H1 (cell line): ENCODE measurements at regions not wholly inside any gene's neighbourhood (a gene's known extent, or its start where the extent isn't known, plus 50 kb on each side); places are given as distances from the start of the nearest gene placed in this dataset.

Source experiments
- CTCF ChIA-PET: fragments of 300-600 bp; sonication (Branson Sonifier 250); formaldehyde crosslinking; loops from one replicate; lab custom pipeline; 2021; ENCODE audit not compliant: partially characterized antibody; lab: Charles Lee
- POLR2A ChIA-PET: fragments of 300-600 bp; sonication (Branson Sonifier 250); formaldehyde crosslinking; loops from one replicate; lab custom pipeline; 2021; ENCODE audit warnings: inconsistent platforms; ENCODE audit not compliant: partially characterized antibody; lab: Charles Lee
- DNase-seq, 2 experiments: peaks; one replicate each; pipeline versions ENCODE4 v3.0.0 to v3.0.0-alpha.2; 2010 to 2022; ENCODE audit warnings: low spot score in 2 of 2, low read depth in 1 of 2, mixed read lengths in 1 of 2
- FAIRE-seq: peaks from 2 replicates; lab custom pipeline; 2011; peaks lifted over from hg19 to GRCh38; lab: Jason Lieb, UNC
- H2AFZ ChIP-seq: 2 replicates; pipeline ENCODE4 v1.8.1; 2012; ENCODE audit warnings: low read length, inconsistent platforms
- H2AK5ac ChIP-seq: 2 replicates; pipeline ENCODE4 v1.6.1; 2013; ENCODE audit warnings: low read depth, low read length
- H2BK120ac ChIP-seq: replicated peaks from 2 replicates; pipeline ENCODE3; 2013; ENCODE audit warnings: low read depth, low read length, inconsistent platforms
- H2BK12ac ChIP-seq: 2 replicates; pipeline ENCODE4 v1.6.1; 2013; ENCODE audit warnings: low read depth, low read length
- H2BK15ac ChIP-seq: 2 replicates; pipeline ENCODE4 v1.6.1; 2013; ENCODE audit warnings: low read length
- H2BK20ac ChIP-seq: 2 replicates; pipeline ENCODE4 v1.6.1; 2013; ENCODE audit warnings: low read length
- H2BK5ac ChIP-seq: 2 replicates; pipeline ENCODE4 v1.6.1; 2013; ENCODE audit warnings: low read depth, low read length
- H3K14ac ChIP-seq: 2 replicates; pipeline ENCODE4 v1.6.1; 2013; ENCODE audit warnings: inconsistent platforms; ENCODE audit not compliant: insufficient read length
- H3K18ac ChIP-seq: 2 replicates; pipeline ENCODE4 v1.6.1; 2013; ENCODE audit warnings: low read length; ENCODE audit errors: extremely low read depth
- H3K23ac ChIP-seq: 2 replicates; pipeline ENCODE4 v1.6.1; 2013; ENCODE audit warnings: inconsistent platforms; ENCODE audit not compliant: insufficient read length
- H3K23me2 ChIP-seq: 2 replicates; pipeline ENCODE4 v1.6.1; 2013; ENCODE audit warnings: low read depth, low read length
- H3K27ac ChIP-seq: 2 replicates; pipeline ENCODE4 v1.6.1; 2011; ENCODE audit warnings: low read depth, low read length, inconsistent platforms
- H3K27me3 ChIP-seq, 4 experiments: replicated peaks in 1 of 4; 1 replicate in 1 of 4; 2 replicates in 3 of 4; pipeline versions ENCODE4 v1.6.1 to v1.8.1; 2011 to 2013; ENCODE audit warnings: low read length in 3 of 4, mild to moderate bottlenecking in 3 of 4, inconsistent platforms in 2 of 4, mixed read lengths in 2 of 4, moderate library complexity in 1 of 4; ENCODE audit not compliant: control insufficient read depth in 3 of 4, insufficient read depth in 3 of 4; ENCODE audit errors: extremely low read depth in 1 of 4
- H3K36me3 ChIP-seq, 4 experiments: 2 replicates each; pipeline versions ENCODE4 v1.6.1 to v1.8.1; 2011 to 2013; ENCODE audit warnings: mild to moderate bottlenecking in 4 of 4, low read length in 3 of 4, moderate library complexity in 2 of 4, control low read depth in 1 of 4, inconsistent platforms in 1 of 4; ENCODE audit not compliant: insufficient read depth in 4 of 4, control insufficient read depth in 2 of 4
- H3K4ac ChIP-seq: replicated peaks from 2 replicates; pipeline ENCODE3; 2013; ENCODE audit warnings: low read length, low read depth, mixed read lengths, inconsistent platforms; ENCODE audit not compliant: insufficient read length
- H3K4me1 ChIP-seq, 4 experiments: replicated peaks in 1 of 4; 1 replicate in 1 of 4; 2 replicates in 3 of 4; pipeline versions ENCODE4 v1.6.1 to v1.8.1; 2011 to 2013; ENCODE audit warnings: low read length in 3 of 4, inconsistent platforms in 2 of 4, mixed read lengths in 1 of 4; ENCODE audit not compliant: insufficient read depth in 4 of 4, control insufficient read depth in 3 of 4
- H3K4me2 ChIP-seq, 2 experiments: 2 replicates each; pipeline versions ENCODE4 v1.6.1 to v1.8.1; 2011 to 2013; ENCODE audit warnings: low read depth in 2 of 2, low read length in 2 of 2, control low read depth in 1 of 2, inconsistent platforms in 1 of 2, mild to moderate bottlenecking in 1 of 2; ENCODE audit not compliant: insufficient read depth in 1 of 2
- H3K4me3 ChIP-seq, 4 experiments: fragments of 200-600, 300-600 bp in 1 of 4; sonication (generic), shearing (Covaris generic), sonication (Bioruptor Twin) in 1 of 4; 2 replicates each; pipeline versions ENCODE4 v1.5.1 to v1.8.1; 2011 to 2016; ENCODE audit warnings: low read length in 4 of 4, low read depth in 3 of 4, control low read depth in 2 of 4, inconsistent platforms in 2 of 4, mild to moderate bottlenecking in 2 of 4, mixed read lengths in 1 of 4, moderate library complexity in 1 of 4; ENCODE audit not compliant: insufficient read depth in 2 of 4; ENCODE audit errors: extremely low read depth in 1 of 4
- H3K56ac ChIP-seq: replicated peaks from 2 replicates; pipeline ENCODE3; 2013; ENCODE audit warnings: low read depth, mild to moderate bottlenecking, mixed read lengths, low read length, inconsistent platforms; ENCODE audit not compliant: insufficient read length
- H3K79me1 ChIP-seq: 2 replicates; pipeline ENCODE4 v1.6.1; 2013; ENCODE audit warnings: low read depth, low read length, control low read depth
- H3K79me2 ChIP-seq, 2 experiments: 2 replicates each; pipeline versions ENCODE4 v1.6.1 to v1.8.1; 2012 to 2013; ENCODE audit warnings: low read length in 2 of 2, mild to moderate bottlenecking in 2 of 2, inconsistent platforms in 1 of 2; ENCODE audit not compliant: insufficient read depth in 2 of 2, control insufficient read depth in 1 of 2
- H3K9ac ChIP-seq, 4 experiments: replicated peaks in 1 of 4; 1 replicate in 1 of 4; 2 replicates in 3 of 4; pipeline versions ENCODE4 v1.6.1 to v1.8.1; 2011 to 2013; ENCODE audit warnings: low read depth in 3 of 4, low read length in 3 of 4, control low read depth in 2 of 4, mild to moderate bottlenecking in 2 of 4, moderate library complexity in 2 of 4, inconsistent platforms in 1 of 4; ENCODE audit errors: extremely low read depth in 1 of 4
- H3K9me3 ChIP-seq, 2 experiments: 2 replicates each; pipeline versions ENCODE4 v1.6.1 to v1.8.1; 2012 to 2013; ENCODE audit warnings: mild to moderate bottlenecking in 2 of 2, moderate library complexity in 2 of 2, control low read depth in 1 of 2, inconsistent platforms in 1 of 2, low read depth in 1 of 2, low read length in 1 of 2, mixed read lengths in 1 of 2; ENCODE audit not compliant: insufficient read depth in 2 of 2
- H4K20me1 ChIP-seq, 2 experiments: replicated peaks in 1 of 2; 2 replicates each; pipeline versions ENCODE3 to v1.8.1; 2011 to 2013; ENCODE audit warnings: inconsistent platforms in 2 of 2, low read length in 2 of 2, mild to moderate bottlenecking in 1 of 2; ENCODE audit not compliant: insufficient read depth in 2 of 2, control insufficient read depth in 1 of 2
- H4K5ac ChIP-seq: 2 replicates; pipeline ENCODE4 v1.6.1; 2013; ENCODE audit warnings: low read length, low read depth, mixed read lengths, inconsistent platforms; ENCODE audit not compliant: insufficient read length
- H4K8ac ChIP-seq: 2 replicates; pipeline ENCODE4 v1.8.0; 2013; ENCODE audit warnings: mild to moderate bottlenecking, moderate library complexity, low read length, inconsistent platforms; ENCODE audit not compliant: insufficient read depth; ENCODE audit errors: extremely low read depth
- H4K91ac ChIP-seq: replicated peaks from 2 replicates; pipeline ENCODE3; 2013; ENCODE audit warnings: low read length, mixed read lengths, inconsistent platforms; ENCODE audit not compliant: insufficient read length
- BRCA1 ChIP-seq: IDR thresholded peaks from 2 replicates; pipeline ENCODE4 v1.6.1; 2012; ENCODE audit warnings: low read depth, low read length, improper control_type of control experiment
- CEBPB ChIP-seq: IDR thresholded peaks from 2 replicates; pipeline ENCODE4 v1.6.1; 2012; ENCODE audit warnings: low read depth, low read length
- CTBP2 ChIP-seq: IDR thresholded peaks from 2 replicates; pipeline ENCODE4 v1.7.0; 2011; ENCODE audit warnings: borderline replicate concordance, mild to moderate bottlenecking, moderate library complexity, mixed read lengths, low read length; ENCODE audit not compliant: insufficient read depth, insufficient read length
- E2F6 ChIP-seq: IDR thresholded peaks from 2 replicates; pipeline ENCODE4 v1.6.1; 2012; ENCODE audit warnings: inconsistent platforms
- GTF2F1 ChIP-seq: IDR thresholded peaks from 2 replicates; pipeline ENCODE4 v1.6.1; 2012; ENCODE audit warnings: low read depth, low read length, improper control_type of control experiment, borderline replicate concordance
- HDAC6 ChIP-seq: IDR thresholded peaks from one replicate; pipeline ENCODE4 v1.7.1; 2012; ENCODE audit warnings: low read depth, mild to moderate bottlenecking, inconsistent platforms, low read length, moderate library complexity
- MAX ChIP-seq: IDR thresholded peaks from 2 replicates; pipeline ENCODE4 v1.6.1; 2012; ENCODE audit warnings: inconsistent platforms
- POLR2A ChIP-seq, 2 experiments: IDR thresholded peaks; 1 replicate in 1 of 2; 2 replicates in 1 of 2; pipeline ENCODE4 v1.6.1; 2011; ENCODE audit warnings: low read depth in 2 of 2, low read length in 2 of 2, mild to moderate bottlenecking in 2 of 2; ENCODE audit errors: control extremely low read depth in 1 of 2
- RNF2 ChIP-seq: fragments of 200-900, 300-1000 bp; sonication (generic); IDR thresholded peaks from 2 replicates; pipeline ENCODE4 v1.7.1; 2016; ENCODE audit warnings: borderline replicate concordance, low read depth, mild to moderate bottlenecking, antibody characterized with exemption, low read length; ENCODE audit not compliant: poor library complexity, severe bottlenecking; ENCODE audit errors: missing control alignments
- SAP30 ChIP-seq: fragments of 300-600 bp; sonication (generic); IDR thresholded peaks from 2 replicates; pipeline ENCODE4 v1.7.1; 2012; ENCODE audit warnings: low read length, moderate library complexity, mild to moderate bottlenecking, inconsistent platforms; ENCODE audit not compliant: insufficient read depth, insufficient replicate concordance
- SIX5 ChIP-seq: IDR thresholded peaks from 2 replicates; pipeline ENCODE4 v1.6.1; 2011; ENCODE audit warnings: mild to moderate bottlenecking, low read depth, low read length
- SRF ChIP-seq: IDR thresholded peaks from 2 replicates; pipeline ENCODE4 v1.6.1; 2011; ENCODE audit warnings: mild to moderate bottlenecking, low read depth, low read length, moderate library complexity
- WGBS, 2 experiments: shearing (Covaris generic) in 1 of 2; methylation state at CpG; one replicate each; pipeline versions ENCODE4 v1.1.6 to v1.1.7; 2013 to 2015; ENCODE audit warnings: low lambda C conversion rate in 2 of 2, mixed read lengths in 2 of 2, inconsistent platforms in 1 of 2, low coverage in 1 of 2, missing lambda C conversion rate in 1 of 2; ENCODE audit not compliant: insufficient replicate concordance in 2 of 2, insufficient coverage in 1 of 2, insufficient read length in 1 of 2; ENCODE audit errors: extremely low coverage in 1 of 2, missing lambda C conversion rate in 1 of 2; 5-methylcytosine and 5-hydroxymethylcytosine counted together

GRCh38 chr16:86210403-86211193, 299.7 kb upstream of the FOXF1 start:
- H3K27ac ChIP-seq = no peak overlapping the region
- no peak overlapping the region for H3K56ac ChIP-seq
- no peak overlapping the region for H2BK15ac ChIP-seq
- H4K91ac ChIP-seq = no peak overlapping the region
- H3K18ac ChIP-seq = no peak overlapping the region
- TF ChIP-seq CEBPB = no peak
- TF ChIP-seq SIX5 = no peak
- no peak for TF ChIP-seq POLR2A (IDR thresholded peaks at IDR 0.05; ENCODE audit: control extremely low read depth in 1 of 2, low read depth in 2 of 2, low read length in 2 of 2)
- TF ChIP-seq MAX = no peak
- no peak for TF ChIP-seq RNF2
- TF ChIP-seq SAP30 = no peak
- TF ChIP-seq SRF = no peak
- TF ChIP-seq HDAC6 = no peak
- TF ChIP-seq E2F6 = no peak
- TF ChIP-seq CTBP2 = no peak
- no peak for TF ChIP-seq GTF2F1
- TF ChIP-seq BRCA1 = no peak
- H2AFZ ChIP-seq = no peak overlapping the region
- H3K79me1 ChIP-seq = no peaks in the 10 kb centered on the region; the same call in none of the 2 replicates
- H3K4me1 ChIP-seq = no peaks in the 10 kb centered on the region
- ChIA-PET POLR2A (no interaction called here), CTCF (interaction anchor here (0.6 kb wide), 2 partner anchors 12 to 41 kb away, joined by 3 read pairs; no protein-coding TSS in a partner anchor)
- no peak overlapping the region for H2BK20ac ChIP-seq
- no peak overlapping the region for H4K8ac ChIP-seq
- no peak overlapping the region for H3K4me3 ChIP-seq
- no peak overlapping the region for H3K4me2 ChIP-seq
- DNase-seq (no peak), FAIRE-seq (no peak)
- H3K36me3 ChIP-seq = no peaks in the 10 kb centered on the region
- H4K20me1 ChIP-seq = no peaks in the 10 kb centered on the region
- 94% methylated on average over 19 of the region's 19 CpGs; no CpG with 5 or more reads in 1 of the 2 experiments for WGBS, 2 experiments
- H3K27me3 ChIP-seq = no peaks in the 10 kb centered on the region; a peak in 1 of 7 replicates
- no peak overlapping the region for H3K23ac ChIP-seq
- H2BK5ac ChIP-seq = no peak overlapping the region
- H3K79me2 ChIP-seq = no peaks in the 10 kb centered on the region
- no peak overlapping the region for H3K14ac ChIP-seq
- H3K4ac ChIP-seq = no peak overlapping the region
- H2BK120ac ChIP-seq = no peak overlapping the region
- no peaks in the 10 kb centered on the region for H3K23me2 ChIP-seq
- H3K9ac ChIP-seq = no peak overlapping the region
- no peak overlapping the region for H2BK12ac ChIP-seq
- 0 out of 2 replicates have a peak overlapping the region, but pooled peaks have one; percentile 39 for H2AK5ac ChIP-seq
- H4K5ac ChIP-seq = no peak overlapping the region
- peaks cover 0 to 3% of the 10 kb centered on the region in 2 experiments; a peak in 1 of 4 replicates for H3K9me3 ChIP-seq
